Heart left ventricle (tissue), 16 donors: ENCODE measurements at regions not wholly inside any gene's neighbourhood (a gene's known extent, or its start where the extent isn't known, plus 50 kb on each side); places are given as distances from the start of the nearest gene placed in this dataset.

ENCODE experiments used
- ATAC-seq, 4 donors: fragments of 200-7000 bp; cut with Tn5 transposase; one replicate each; pipeline ENCODE4 v1.9.1; 2020 to 2022; ENCODE audit warnings: moderate library complexity in 4 of 4, mild to moderate bottlenecking in 3 of 4, moderate number of reproducible peaks in 1 of 4
- DNase-seq, 5 donors: peaks; one replicate each; pipeline ENCODE4 v3.0.0-alpha.2; 2020
- H3K27ac ChIP-seq, 12 donors: fragments of 200-600 bp; sonication (generic) in 4 of 12; one replicate each; pipeline versions ENCODE4 v1.5.0 to v1.8.0; 2016 to 2022; ENCODE audit warnings: mild to moderate bottlenecking in 2 of 12
- H3K27me3 ChIP-seq, 9 donors: fragments of 200-600 bp; sonication (generic) in 2 of 9; one replicate each; pipeline versions ENCODE4 v1.5.1 to v1.8.0; 2016 to 2022; ENCODE audit warnings: mild to moderate bottlenecking in 3 of 9
- H3K36me3 ChIP-seq, 9 donors: fragments of 200-600 bp; sonication (generic) in 2 of 9; one replicate each; pipeline versions ENCODE4 v1.5.0 to v1.8.0; 2018 to 2022; ENCODE audit warnings: mild to moderate bottlenecking in 2 of 9
- H3K4me1 ChIP-seq, 12 donors: fragments of 200-600 bp; sonication (generic) in 4 of 12; one replicate each; pipeline versions ENCODE4 v1.5.0 to v1.8.0; 2016 to 2022; ENCODE audit warnings: mild to moderate bottlenecking in 3 of 12
- H3K4me3 ChIP-seq, 12 donors: fragments of 200-600 bp; sonication (generic) in 4 of 12; one replicate each; pipeline versions ENCODE4 v1.5.0 to v1.8.0; 2017 to 2022; ENCODE audit warnings: mild to moderate bottlenecking in 9 of 12, moderate library complexity in 4 of 12
- H3K9me3 ChIP-seq, 12 donors: fragments of 200-600 bp; sonication (generic) in 4 of 12; one replicate each; pipeline versions ENCODE4 v1.5.0 to v1.8.0; 2016 to 2022; ENCODE audit warnings: mild to moderate bottlenecking in 1 of 12
- POLR2A ChIP-seq, 2 donors: fragments of 450-650 bp; IDR thresholded peaks; one replicate each; pipeline ENCODE4 v1.6.1; 2017; ENCODE audit warnings: antibody characterized with exemption in 2 of 2, mild to moderate bottlenecking in 2 of 2, moderate library complexity in 2 of 2
- WGBS, 4 donors: extraction: QIAGEN DNeasy Blood & Tissue Kit in 2 of 4; methylation state at CpG; one replicate each; pipeline versions ENCODE4 v1.1.5 to v1.1.7; 2013 to 2018; 5-methylcytosine and 5-hydroxymethylcytosine counted together
- intact Hi-C, 10 donors: fragments of 100-400 bp; cut with DNase I; formaldehyde crosslinking; loops; one replicate each; pipeline versions ENCODE4 v1.11.1 to v1.14.2; 2022
- TF ChIP-seq, protein P1 (sequence below), 12 donors: fragments of 200-600 bp; sonication (generic) in 4 of 12; IDR thresholded peaks; one replicate each; pipeline versions ENCODE4 v1.5.0 to v1.8.0; 2018 to 2022; ENCODE audit warnings: antibody characterized with exemption in 12 of 12, mild to moderate bottlenecking in 5 of 12
- donor health status: ischemic (EF 13 %, LVEDD 7.1; RV severe dilation, severe dysfunction).
- donor health status: healthy with polysubstance abuse.
- donor health status: DM: no; HTN: yes; CAD: no.
- donor health status: DM: no; HTN: no; CAD: no.
- donor health status: ischemic (EF 25% LVEDD 6.9; RV normal size, moderate dysfunction).
- donor health status: ischemic (EF 25% LVEDD 5.7; RV mildly dilated, moderate dysfunction).
- donor health status: healthy.
- donor health status: DM: yes; HTN: yes; CAD: no.
- donor health status: ischemic (EF 35%, LVEDD 5.7; RV mildly dilated, moderate dysfunction).
- donor health status: nonischemic (EF 11% LVEDD 7.7; RV severe dilation, severe dysfunction).
- donor health status: DM: yes; HTN: yes; CAD: no.
- donor health status: PGD.
- donor health status: ischemic (EF 29% LVEDD 5.4; RV normal size, mild dysfunction).
- donor health status: nonischemic (EF 23%, LVEDD 6.1; RV moderate dilation, normal function).

DNA sequence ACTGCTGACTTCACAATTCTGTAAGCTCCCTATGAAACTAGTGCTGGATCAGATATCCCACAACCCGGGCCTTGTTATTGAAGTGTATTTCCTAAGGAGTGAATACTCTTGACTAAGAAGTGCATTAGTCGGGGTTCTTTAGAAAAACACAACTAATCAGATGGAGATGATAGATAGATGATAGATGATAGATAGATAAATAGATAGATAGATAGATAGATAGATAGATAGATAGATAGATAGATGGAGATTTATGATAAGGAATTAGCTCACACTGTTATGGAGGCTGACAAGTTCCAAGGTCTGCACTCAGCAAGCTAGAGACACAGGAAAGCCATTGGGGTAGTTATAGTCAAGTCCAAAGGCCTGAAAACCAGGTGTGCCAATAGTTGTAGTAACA, 214.6 kb upstream of the COX7C start:
- Histone ChIP-seq H3K9me3 (no peaks in the 10 kb centered on the region), H3K4me3 (no peak overlapping the region), H3K4me1 (no peaks in the 10 kb centered on the region), H3K36me3 (no peaks in the 10 kb centered on the region), H3K27ac (no peak overlapping the region), H3K27me3 (no peaks in the 10 kb centered on the region)
- DNase-seq = no peak
- 86 to 89% (median 87%) methylated on average over 2 of the region's 2 CpGs for WGBS, 4 donors
- TF ChIP-seq, protein P1, sequence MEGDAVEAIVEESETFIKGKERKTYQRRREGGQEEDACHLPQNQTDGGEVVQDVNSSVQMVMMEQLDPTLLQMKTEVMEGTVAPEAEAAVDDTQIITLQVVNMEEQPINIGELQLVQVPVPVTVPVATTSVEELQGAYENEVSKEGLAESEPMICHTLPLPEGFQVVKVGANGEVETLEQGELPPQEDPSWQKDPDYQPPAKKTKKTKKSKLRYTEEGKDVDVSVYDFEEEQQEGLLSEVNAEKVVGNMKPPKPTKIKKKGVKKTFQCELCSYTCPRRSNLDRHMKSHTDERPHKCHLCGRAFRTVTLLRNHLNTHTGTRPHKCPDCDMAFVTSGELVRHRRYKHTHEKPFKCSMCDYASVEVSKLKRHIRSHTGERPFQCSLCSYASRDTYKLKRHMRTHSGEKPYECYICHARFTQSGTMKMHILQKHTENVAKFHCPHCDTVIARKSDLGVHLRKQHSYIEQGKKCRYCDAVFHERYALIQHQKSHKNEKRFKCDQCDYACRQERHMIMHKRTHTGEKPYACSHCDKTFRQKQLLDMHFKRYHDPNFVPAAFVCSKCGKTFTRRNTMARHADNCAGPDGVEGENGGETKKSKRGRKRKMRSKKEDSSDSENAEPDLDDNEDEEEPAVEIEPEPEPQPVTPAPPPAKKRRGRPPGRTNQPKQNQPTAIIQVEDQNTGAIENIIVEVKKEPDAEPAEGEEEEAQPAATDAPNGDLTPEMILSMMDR (IDR thresholded peaks at IDR 0.05) = no peak
- TF ChIP-seq POLR2A (IDR thresholded peaks at IDR 0.05) = no peak
- intact Hi-C loops = no loop called here
- ATAC-seq = no peak

DNA sequence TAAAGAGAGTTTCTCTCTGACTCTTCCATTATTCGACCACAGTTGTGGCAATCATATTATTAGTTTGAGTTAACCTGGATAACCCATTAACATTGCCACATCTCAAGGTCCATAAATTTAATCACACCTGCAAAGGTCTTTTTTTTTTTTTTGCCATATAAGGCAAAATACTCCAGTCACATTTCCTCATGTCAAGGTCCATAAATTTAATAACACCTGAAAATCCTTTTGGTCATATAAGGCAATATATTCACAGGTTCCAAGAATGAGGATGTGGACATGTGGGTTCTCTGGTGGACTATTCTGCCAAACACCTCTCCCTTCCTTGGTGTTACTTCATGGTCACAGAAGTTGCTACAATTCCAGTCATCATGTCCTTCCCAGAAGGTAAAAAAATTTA, 213.5 kb upstream of the COX7C start:
- Histone ChIP-seq H3K36me3 (no peaks in the 10 kb centered on the region), H3K9me3 (no peaks in the 10 kb centered on the region), H3K27ac (no peak overlapping the region), H3K27me3 (no peaks in the 10 kb centered on the region), H3K4me1 (no peaks in the 10 kb centered on the region), H3K4me3 (no peak overlapping the region)
- 77 to 94% (median 89%) methylated on average over 1 of the region's 1 CpG for WGBS, 4 donors
- DNase-seq = no peak
- intact Hi-C loops = no loop called here
- TF ChIP-seq POLR2A (IDR thresholded peaks at IDR 0.05) = no peak
- TF ChIP-seq, protein P1 (IDR thresholded peaks at IDR 0.05) = no peak
- ATAC-seq = no peak

DNA sequence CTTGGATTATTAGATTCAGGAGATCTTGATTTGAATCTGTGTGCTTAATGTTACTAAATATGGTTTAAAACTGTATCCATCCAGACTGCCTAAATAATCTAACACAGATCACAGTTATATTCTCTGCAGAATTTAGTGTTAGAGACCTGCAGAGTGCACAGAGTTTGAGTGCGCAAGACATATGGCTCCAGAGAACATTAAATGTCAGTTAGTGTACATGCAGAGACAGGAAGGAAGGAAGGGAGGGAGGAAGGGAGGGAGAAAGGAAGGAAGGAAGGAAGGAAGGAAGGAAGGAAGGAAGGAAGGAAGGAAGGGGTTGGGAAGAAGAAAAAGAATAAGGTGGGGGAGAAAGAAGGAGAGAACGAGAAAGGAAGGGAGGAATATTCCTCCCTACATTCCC, 210.0 kb upstream of the COX7C start:
- H3K27ac ChIP-seq = no peak overlapping the region
- no peaks in the 10 kb centered on the region for H3K9me3 ChIP-seq
- ATAC-seq (no peak), DNase-seq (no peak)
- no peaks in the 10 kb centered on the region for H3K27me3 ChIP-seq
- TF ChIP-seq, protein P1 (IDR thresholded peaks at IDR 0.05) = no peak
- TF ChIP-seq POLR2A (IDR thresholded peaks at IDR 0.05) = no peak
- intact Hi-C loops = no loop called here
- H3K4me3 ChIP-seq = no peak overlapping the region
- 78 to 87% (median 81%) methylated on average over 2 of the region's 2 CpGs for whole genome bisulfite sequencing, 4 donors
- H3K4me1 ChIP-seq = no peaks in the 10 kb centered on the region
- H3K36me3 ChIP-seq = no peaks in the 10 kb centered on the region

DNA sequence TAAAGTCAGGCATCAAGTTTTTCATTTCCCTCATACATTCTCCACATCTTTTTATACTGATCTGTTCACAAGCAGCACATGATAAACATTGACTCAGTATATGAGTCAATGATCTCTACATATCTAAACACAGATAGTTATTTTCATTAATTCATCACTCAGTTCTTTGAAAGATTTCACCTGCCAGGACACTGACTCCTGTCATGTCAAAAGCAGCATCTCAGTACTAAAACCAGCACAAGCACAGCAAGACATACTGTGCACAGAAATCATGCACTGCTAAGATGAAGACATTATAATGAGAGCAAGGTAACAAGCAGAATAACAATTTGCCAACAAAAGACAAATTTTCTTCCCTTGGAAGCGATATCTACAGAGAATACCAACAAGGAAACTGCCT, 206.1 kb upstream of the COX7C start:
- no peak for ATAC-seq
- no peak overlapping the region for H3K27ac ChIP-seq
- no peaks in the 10 kb centered on the region for H3K9me3 ChIP-seq
- DNase-seq = no peak
- no peak overlapping the region for H3K4me3 ChIP-seq
- H3K4me1 ChIP-seq = no peaks in the 10 kb centered on the region
- H3K36me3 ChIP-seq = no peaks in the 10 kb centered on the region
- TF ChIP-seq, protein P1 (IDR thresholded peaks at IDR 0.05) = no peak
- TF ChIP-seq POLR2A (IDR thresholded peaks at IDR 0.05) = no peak
- H3K27me3 ChIP-seq = no peaks in the 10 kb centered on the region
- 79 to 89% (median 85%) methylated on average over 1 of the region's 1 CpG for WGBS, 4 donors
- intact Hi-C loops = no loop called here
